ENCODE measurements at regions not wholly inside any gene's neighbourhood (a gene's known extent, or its start where the extent isn't known, plus 50 kb on each side); places are given as distances from the start of the nearest gene placed in this dataset.

DNA sequence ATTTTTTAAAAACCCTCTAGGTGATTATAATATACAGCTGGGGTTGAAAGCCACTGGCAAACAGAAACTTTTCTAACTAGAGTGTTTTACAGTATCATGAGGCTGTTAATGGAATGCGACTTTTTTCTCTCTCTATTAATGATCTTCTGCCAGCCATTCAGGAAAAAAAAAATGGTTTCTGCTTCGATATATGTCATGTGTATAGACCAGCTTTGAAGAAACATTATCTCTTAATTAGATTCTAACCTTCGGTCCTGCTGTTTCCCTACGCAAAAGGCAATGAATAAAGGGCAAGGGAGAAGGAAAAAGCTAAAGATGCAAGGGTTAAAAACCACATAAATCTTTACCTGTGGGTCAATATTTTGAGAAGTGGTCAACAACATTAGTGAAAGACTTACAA lies 1662.1 kb upstream of the TENM3 start:
- DNase-seq (ENCODE audit: low read depth) = no peak

DNA sequence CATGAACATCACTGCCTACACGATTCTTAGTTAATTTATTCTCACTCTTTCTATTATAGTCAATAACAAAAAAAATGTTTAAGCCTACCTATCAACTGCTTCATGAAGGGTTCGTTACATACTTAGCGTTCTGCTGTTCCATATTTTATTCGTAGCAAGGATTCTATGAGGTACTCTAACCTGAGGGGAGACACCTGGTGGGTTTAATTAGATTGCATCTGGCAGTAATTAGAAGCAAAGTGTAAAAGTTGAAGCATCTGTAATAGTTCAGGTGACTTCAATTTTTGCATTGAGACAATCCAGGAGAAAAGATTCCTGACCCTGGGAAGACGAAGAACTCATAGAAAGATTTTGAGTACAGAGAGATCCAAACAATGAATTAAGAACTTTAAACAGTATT lies 1655.8 kb upstream of the TENM3 start:
- DNase-seq (ENCODE audit: low read depth) = no peak

DNA sequence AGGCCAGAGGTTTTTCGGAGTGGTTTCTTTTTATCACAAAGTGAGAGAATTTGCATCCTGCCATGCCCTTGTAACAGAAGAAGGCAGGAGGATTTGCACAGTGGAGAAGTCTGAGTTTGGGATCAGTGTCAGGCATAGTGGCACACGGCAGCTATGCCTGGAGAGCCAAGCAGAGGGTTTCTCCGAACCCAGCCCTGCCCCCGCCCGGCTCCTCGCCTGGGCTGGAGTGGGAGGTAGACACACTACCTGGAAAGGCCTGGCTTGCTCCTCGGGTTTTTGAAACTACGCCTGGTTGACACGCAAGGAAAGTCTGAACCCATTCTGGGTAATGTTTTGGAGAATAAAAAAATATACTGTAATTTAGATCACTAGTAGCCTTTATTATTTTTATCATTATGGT lies 1653.6 kb upstream of the TENM3 start:
- DNase-seq (ENCODE audit: low read depth) = no peak

DNA sequence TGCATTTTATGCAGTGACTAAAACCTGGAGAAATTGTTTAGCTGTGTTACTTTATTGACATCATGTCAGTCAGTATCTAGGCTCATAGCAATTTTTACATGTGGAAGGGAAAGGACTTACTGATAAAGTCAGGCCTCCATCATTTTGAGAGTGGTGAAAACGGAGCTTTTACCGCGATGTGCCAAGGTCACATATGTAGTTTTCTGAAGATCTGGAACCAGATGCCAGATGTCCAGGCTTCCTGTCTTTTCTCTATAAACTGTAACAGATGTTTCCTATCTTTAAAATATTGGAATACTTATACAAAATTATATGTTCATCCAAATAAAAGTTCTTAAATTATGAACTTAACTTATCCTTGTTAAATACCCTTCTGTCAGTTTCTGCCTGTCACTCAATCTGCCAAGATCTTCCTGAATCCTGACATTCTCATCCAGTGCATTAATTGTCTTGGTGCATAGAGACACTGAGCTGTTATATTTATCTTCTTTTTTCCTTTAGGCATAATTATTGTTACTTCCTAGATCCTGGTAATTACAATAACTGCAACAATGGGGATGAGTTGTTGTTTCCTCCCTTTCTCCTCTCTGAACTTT lies 1646.2 kb upstream of the TENM3 start:
- no peak for DNase-seq (ENCODE audit: low read depth)

DNA sequence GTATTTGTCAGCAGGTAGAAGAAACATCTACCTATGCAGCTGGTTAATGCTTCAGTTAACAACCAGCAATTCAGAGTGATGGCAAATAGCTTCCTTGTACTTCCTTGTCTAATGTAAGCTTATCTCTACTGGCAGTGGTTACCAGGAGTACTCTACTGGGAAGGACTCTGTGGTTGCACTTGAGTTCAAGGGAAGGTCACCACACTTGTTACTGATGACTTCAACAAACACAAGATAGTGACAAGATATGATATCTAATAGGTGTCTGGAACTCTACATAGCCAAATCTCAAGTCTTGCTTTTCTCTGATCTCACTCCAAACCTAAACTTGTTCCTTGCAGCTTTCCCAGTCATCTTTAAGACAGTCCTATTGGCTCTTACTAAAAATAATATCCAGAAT lies 1644.9 kb upstream of the TENM3 start:
- DNase-seq (ENCODE audit: low read depth) = no peak

DNA sequence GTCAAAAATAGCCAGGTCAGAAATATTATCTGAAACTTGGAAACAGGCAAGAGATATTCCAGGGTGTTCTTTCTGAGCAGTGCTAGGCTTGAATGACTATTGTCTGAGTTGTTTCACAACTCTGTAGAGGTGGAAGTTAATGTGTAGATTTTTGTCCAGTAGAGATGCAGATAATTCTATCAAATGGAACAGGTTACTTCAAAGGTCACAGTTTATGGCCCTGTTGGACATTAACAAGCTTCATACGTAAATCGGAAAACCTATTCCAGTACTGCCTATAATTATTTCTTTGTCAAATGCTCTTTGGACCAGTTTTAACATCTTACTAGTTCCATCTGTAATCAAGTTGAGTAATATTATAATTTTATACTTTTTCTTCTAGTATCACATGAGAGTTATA lies 1639.4 kb upstream of the TENM3 start:
- no peak for DNase-seq (ENCODE audit: low read depth)

DNA sequence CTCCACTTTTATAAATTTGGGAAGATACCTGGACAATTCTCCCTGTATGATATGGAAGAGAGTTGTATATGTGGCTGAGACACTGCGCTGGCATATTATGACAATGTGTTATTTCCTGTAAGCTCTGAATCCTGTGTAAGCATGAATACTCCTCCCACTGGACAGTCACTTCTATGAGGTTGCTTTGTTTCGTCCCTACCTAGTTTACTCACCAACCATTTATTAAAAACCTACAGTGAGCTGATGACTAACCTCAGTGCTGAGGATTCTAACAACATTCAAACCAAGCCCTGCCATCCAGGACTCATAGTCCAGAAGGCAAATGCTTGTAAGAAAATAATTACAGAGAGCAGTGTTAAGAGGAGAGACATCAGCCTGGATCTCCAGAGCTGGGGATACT lies 1632.9 kb upstream of the TENM3 start:
- no peak for DNase-seq (ENCODE audit: low read depth)

DNA sequence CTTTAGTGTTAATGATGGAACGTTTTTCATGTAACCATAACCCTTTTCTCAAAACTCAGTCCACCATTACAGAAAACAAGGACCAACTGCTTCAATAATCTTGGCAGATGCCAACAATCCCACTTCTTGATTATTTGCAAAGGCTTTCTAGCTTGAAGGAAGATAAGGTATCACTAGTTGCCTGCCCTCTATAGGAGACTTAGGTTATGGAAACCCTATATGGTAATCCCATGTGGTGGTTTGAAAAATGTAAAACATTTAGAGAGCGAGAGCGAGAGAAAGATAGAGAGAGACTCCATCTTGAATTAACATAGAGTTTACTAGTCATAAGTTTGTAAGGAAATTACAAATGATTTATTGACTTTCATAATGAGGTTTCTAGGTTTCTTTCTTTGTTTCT lies 1627.5 kb upstream of the TENM3 start:
- no peak for DNase-seq (ENCODE audit: low read depth)

DNA sequence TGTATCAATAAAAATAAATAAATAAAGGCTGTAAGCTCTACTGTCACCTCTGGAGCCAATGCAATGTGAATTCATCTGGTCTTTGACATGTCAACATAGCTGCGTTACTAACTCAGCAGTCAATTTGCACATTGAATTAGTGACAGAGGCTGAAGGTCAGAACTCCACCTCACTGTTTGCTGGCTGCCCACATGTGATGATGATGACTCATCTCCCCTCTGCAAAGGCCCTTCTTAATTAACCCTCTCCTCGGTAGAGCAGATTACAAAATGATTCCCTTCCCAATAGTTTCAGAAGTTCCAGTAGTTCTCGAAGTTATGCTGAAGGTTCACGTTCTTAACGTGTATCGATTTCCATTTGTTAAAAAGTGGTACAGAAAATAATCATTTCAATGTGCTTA lies 1626.0 kb upstream of the TENM3 start:
- DNase-seq (ENCODE audit: low read depth) = no peak

DNA sequence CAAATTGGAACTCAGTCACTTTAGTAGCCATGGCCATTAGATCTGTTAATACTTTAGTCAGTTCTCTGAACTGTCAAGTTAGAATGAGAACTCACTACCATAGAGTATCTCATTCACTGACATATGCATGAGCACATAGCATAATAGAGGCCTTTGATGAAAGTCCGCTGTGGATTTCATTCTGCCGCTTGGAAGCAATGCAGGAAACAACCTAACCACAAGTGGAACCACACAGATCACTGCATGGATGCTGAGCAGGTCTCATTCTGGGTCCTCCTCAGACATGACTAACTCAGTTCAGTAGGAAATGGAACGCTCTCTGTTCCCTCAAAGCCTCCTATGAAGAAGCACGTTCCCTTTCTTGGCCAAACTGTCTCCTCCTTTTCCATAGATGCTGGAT lies 1624.8 kb upstream of the TENM3 start:
- DNase-seq (ENCODE audit: low read depth) = no peak

DNA sequence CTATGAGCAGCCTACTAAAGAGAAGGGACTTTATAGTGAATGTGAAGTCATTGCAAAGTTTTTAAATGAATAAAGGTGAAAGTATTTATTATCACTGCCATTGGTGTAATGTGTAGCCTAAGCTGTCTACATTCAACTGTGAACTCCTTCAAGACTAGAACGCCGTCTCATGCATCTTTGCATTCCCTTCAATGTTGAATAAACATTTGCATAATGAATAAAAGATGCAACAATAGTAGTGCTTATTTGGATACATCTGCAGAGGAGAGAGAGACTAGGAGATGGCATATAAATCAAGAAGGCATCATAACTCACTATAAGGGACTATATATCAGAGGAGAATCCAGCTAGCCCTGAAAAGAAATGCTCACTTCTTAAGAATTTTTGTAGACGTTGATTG lies 1623.8 kb upstream of the TENM3 start:
- no peak for DNase-seq (ENCODE audit: low read depth)

DNA sequence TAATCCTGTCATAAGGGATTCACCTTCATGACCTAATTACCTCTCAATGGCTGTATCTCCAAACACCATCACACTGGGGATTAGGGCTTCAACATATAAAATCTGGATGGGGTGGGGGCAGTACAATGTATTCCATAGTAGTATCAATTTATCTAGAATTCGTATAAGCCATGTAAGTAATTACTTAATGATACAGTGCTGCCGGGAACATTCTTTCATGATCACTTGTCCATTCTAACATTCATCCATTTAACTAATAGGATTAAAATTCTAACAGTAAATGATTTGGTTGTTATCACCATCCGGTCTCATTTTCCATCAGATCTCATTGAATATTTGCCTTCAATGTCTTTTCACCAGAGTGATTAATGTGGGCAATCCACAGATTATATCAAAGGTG lies 1620.9 kb upstream of the TENM3 start:
- no peak for DNase-seq (ENCODE audit: low read depth)

DNA sequence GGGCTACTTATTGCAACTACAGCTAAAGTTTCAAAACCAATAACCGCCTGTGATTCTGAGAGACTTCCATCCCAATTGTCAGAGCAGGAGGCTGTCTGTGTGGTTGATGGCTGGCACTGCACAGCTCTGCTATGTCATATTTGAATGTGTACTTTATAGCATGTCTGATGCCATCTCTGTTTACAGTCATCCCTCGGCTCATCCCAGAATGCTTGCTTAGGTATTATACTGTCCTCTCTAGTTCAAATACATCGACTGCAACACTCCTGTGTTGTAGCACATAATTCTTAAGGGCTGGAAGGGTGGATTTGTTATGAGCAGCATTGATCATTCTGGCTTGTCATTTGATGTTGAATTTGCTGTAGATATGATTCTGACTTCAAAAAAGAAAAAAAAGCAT lies 1617.5 kb upstream of the TENM3 start:
- DNase-seq (ENCODE audit: low read depth) = no peak

DNA sequence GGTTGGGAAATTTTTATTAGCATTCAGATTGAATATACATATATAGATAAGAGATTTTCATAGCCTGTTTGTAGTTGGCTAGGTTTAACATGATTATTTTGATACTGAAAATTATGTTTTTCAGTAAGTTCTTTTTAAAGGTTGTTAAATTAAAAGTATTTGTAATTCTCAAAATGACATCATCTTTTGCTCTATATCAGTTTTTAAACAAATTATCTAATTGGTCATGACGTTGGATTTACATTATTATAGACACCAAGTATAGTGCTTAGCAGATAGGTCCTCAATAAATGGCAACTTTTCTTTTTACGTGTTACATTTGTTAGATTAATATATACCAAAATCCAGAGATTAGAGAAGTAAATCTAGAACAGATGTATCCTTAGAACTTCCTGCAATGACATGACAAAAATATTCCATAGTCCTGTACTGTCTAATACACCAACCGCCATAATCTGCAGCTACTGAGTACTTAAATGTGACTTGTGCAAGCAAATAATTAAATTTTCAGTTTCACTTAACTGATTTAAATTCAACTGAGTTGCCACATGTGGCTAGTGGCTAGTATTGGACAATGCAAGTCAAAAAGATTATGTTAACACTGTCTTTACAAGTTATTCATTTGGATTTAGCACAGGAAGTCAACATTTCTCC lies 1613.1 kb upstream of the TENM3 start:
- DNase-seq (ENCODE audit: low read depth) = no peak

DNA sequence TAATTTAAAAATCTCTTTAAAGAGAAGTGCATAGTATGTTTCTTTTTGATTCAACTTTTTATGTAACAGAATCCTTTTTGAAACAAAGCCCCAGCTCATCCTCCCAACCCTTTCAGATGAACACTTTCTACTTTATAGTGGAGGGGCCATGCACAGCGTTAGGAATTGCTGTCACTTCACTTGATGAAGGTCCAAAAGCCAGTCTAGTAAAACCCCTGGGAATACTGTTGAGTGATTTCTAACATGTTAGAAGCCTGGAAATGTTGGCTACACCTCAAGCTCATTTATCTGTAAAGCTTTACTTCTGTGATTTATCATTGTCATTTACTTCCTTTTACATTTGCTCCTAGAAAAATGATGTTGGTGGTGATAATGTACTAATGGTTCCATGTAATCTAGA lies 1608.9 kb upstream of the TENM3 start:
- DNase-seq (ENCODE audit: low read depth) = no peak

DNA sequence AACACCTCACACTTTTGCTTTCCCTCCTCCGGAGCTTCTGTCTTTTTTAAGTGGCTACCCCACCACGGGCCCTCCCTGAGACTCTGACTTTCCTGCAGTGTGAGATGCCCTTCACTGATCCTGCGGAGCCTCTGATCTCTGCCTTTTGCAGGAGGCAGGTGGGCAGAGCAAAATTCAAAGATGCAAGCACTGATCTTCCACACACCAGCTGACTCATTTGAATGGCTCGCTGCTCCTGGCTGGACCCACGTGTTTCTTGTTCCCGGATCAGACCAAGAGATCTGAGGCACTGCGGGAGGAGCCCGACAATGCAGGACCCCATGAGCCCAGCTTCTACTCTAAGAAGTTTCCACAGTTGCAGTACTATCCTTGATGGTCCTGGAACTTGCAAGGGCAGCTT lies 1607.9 kb upstream of the TENM3 start:
- no peak for DNase-seq (ENCODE audit: low read depth)

DNA sequence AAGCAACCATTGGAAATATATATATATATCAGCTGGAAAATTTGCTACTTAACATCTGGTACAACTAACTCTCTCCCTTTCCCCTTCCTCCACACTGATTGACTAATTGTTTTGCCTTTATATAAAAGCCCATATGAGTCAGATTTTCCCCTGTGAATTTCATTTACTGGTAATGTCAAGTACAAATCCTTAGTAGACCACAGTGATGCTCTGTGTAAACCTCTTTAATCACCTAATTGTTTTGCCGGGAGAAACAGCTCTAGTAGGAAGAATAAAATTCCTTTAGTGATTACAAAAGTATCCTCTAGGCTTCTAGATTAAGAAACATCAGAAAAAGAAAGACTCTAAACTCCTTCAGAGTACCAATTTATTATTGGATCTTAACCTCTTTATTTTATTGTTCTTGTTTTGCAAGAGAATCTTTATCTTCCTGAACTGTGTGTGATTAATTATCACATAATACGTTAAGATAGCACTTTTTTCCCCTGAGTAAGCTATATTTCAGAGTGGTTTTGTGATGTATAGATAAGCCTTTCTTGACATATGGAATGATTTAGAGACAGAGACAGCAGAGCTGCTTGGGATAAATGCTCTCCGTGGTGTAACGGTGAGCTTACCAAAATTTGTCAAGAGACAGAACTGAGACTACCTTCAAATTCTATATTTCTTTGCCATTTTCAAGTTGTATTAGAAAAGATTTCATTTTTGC lies 1606.4 kb upstream of the TENM3 start:
- DNase-seq (ENCODE audit: low read depth) = no peak

DNA sequence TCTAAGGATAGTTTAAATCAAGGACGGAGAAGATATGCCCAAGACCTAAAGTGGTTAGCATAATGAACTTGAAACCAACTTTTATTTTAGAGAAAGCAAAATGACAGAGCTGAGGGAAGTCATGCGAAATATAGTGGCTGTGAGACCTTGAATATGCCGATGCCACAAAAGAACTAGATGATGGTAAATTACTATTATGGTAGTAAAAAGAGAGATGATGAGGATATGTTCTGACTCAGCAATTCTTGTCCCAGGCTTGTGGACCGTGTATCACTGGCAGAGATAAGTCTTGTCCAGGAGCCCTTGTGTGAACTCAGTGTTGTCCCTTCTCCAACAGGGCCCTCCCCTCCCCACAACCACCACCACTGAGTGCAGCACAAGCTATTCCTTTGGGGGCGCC lies 1605.6 kb upstream of the TENM3 start:
- no peak for DNase-seq (ENCODE audit: low read depth)

DNA sequence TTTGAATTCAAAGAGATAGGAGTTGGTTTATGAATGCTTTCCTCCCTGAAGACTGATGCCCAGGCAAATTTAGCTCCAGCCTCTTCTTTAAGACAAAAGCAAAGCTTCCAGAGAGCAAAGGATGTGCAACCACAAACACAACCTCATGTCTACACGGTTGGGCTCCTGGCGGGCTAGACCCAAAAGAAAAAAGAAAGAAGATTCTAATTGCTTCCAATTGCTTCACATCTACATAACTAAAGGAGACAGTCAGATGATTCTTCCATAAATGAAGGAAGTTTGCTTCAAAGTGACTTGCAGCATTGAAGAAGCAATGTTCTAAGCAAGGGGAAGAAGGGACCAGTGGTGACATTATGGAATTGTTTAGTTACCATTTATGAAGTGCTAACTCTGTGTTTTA lies 1603.0 kb upstream of the TENM3 start:
- no peak for DNase-seq (ENCODE audit: low read depth)

DNA sequence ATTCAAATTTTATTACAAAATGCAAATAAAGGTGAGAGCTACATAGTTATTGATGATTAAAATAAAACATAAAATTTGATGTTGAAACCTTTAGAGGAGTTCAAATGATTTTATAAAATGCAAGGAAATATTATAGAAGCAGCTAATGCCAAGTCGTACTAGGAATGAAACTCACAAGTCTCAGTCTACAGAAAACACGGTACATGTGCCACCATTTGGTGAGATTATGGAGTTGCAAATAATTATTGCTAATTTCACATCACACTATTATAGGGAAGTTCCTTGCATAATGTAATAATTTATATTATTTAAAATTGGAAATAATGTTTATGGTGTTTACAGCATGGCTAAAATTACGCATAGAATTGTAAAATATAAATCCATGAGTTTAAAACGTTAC lies 1601.7 kb upstream of the TENM3 start:
- no peak for DNase-seq (ENCODE audit: low read depth)

DNA sequence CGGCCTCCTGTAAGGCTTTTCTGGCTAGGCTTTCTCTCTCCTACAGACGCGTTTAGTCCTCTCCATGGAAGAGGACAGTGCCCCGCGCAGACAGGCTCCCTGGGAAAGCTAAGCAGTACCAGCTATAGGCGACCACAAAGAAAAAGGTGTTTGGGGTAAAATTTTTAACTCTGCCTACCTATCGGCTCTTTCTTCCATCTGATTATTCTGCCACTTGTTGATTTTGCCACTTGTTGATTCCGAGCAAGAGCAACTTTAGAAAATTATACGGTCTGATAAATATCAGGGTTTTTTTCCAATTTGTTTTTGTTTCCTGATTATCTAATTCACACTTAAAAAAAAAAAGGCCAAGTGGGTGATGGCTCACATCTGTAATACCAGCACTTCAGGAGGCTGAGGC lies 1600.5 kb upstream of the TENM3 start:
- no peak for DNase-seq (ENCODE audit: low read depth)

DNA sequence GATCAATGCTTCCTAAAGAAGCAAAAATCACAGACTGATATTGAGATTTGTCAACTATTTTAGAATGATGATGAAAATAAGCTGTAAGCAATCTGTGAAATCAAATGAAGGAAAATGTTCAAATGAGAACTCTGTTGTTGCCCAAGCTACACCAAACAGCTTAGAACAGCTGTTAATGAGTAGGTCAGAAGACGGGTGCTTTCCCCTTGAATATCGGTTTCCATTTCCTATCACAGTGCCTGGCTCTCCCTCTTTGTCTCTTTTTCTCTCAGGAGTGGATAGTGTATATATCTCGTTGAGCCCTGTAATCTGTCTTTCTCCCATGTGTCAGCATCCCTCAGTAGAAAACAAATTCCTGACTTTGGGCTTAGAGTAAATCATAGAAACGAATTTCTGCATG lies 1592.9 kb upstream of the TENM3 start:
- no peak for DNase-seq (ENCODE audit: low read depth)

DNA sequence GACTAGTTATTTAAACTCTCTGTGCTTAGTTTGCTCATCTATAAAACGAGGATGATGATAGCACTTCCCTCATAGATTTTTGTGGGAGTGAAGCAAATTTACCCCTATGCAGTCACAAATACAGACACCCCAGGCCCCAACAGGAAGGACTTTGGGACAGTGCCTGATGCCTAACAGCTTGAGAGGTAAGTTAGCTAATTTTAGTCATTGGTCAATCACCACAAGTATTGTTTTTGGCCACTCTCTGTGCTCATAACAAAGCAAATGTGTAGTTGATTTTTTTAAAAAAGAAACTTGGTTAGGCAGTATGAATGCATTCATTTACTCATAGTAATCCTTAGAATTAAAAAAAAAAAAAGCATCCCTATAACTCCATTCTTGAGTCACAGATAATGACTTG lies 1590.7 kb upstream of the TENM3 start:
- DNase-seq (ENCODE audit: low read depth) = no peak

DNA sequence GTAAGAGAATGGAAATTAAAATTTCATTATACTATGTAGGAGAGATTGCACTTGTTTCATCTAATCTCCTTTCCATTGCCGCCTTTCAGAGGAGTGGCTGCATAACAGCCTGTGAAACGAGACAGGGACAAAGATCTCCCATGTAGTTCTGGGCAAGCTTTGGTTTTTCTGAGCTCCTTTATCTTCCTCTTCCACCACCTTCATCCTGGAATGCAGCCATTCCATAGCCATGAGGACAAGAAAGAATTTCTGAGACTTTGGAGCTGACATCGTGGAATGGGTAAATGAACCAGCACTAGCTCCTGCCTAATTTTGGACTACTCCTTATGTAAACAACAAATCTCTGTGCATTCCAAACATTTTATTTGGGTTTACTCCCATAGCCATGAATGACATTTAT lies 1587.3 kb upstream of the TENM3 start:
- no peak for DNase-seq (ENCODE audit: low read depth)

Data from GM04504 (cell line).